Activated CD4-positive, alpha-beta T cell treated with anti-CD3 and anti-CD28 coated beads, Interleukin-10, Interleukin-2, amounts not matched to agents 100 ng/mL and 50 ng/mL, durations not matched to agents 16 hours and 8 hours (primary cell): ENCODE measurements at regions not wholly inside any gene's neighbourhood (a gene's known extent, or its start where the extent isn't known, plus 50 kb on each side); places are given as distances from the start of the nearest gene placed in this dataset.
"Not testable (repeated sequence)": the region's sequence is repeated elsewhere in the genome, so short reads cannot be mapped to it uniquely, and the experiment has no call there.

Experiments
- DNase-seq: peaks from one replicate; pipeline ENCODE4 v3.0.0-alpha.2; 2020

GRCh38 chr2:129189617-129190319, 789.7 kb upstream of the RAB6C start:
- DNase-seq: no peak

- DNase-seq: no peak
Observed at GRCh38 chr2:129190494-129190893, 789.0 kb upstream of the RAB6C start.

- DNase-seq: no peak
Observed at GRCh38 chr2:129191530-129191929, 787.9 kb upstream of the RAB6C start.

- DNase-seq: no peak
Observed at GRCh38 chr2:129192117-129192516, 787.3 kb upstream of the RAB6C start.

GRCh38 chr2:129192841-129193253, 786.6 kb upstream of the RAB6C start:
- no peak for DNase-seq

GRCh38 chr2:129193961-129194360, 785.5 kb upstream of the RAB6C start:
- no peak for DNase-seq

DNA sequence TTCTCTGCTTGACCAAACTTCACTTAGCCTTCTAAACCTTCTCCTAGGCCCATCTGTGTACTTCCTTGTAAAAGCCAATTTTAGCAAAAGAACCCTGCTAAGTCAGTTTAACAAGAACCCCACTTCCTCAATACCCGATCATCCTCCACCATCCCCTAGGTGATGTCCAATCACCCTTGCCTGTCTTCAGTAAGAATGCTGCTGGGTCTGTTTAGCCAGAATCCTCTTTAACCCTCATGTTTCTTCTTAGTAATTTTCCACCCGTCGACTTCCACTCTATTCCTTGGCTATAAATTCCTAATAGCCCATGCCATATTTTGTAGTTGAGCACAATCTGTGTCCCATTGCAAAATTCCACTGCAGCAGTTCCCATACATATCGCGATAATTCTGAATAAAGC, 780.0 kb upstream of the RAB6C start:
- DNase-seq: no peak

DNA sequence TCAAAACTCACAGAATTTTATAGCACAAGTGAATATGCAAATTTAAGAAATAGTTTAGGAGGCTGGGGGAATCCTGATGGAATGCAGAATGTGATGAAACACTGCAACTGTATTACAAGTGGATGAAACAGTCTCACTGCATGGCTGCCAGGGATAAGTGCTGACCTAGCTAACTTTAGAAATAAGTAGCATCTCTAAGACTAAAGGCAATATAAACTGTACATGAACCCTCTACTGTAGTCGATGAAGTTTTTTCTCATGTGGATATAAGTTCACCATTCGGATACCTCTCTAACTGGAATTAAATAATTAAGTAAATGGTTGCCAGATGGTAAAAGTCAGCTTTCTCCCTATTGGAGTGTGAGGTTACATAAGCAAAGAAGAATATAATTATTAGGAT, 777.8 kb upstream of the RAB6C start:
- DNase-seq: no peak

DNA sequence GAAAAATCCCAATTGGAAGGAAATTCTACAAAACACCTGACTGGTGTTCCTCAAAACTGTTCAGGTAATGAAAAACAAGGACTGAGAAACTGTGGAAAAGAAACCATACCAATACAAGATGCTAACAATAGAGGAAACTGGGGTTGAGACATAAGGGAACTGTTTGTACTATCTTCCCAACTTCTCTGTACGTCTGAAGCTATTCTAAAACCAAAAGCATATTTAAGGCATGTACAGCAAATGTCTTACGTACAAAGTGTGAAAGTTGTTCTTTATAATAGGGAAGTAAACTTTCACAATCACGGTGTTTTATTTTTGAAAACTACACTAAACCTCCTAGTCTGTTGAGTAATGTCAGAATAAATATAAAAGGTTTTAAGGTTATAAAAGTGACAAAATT, 776.1 kb upstream of the RAB6C start:
- no peak for DNase-seq

- not testable (repeated sequence) for DNase-seq
Observed at GRCh38 chr2:129204581-129204980, 774.9 kb upstream of the RAB6C start.

DNA sequence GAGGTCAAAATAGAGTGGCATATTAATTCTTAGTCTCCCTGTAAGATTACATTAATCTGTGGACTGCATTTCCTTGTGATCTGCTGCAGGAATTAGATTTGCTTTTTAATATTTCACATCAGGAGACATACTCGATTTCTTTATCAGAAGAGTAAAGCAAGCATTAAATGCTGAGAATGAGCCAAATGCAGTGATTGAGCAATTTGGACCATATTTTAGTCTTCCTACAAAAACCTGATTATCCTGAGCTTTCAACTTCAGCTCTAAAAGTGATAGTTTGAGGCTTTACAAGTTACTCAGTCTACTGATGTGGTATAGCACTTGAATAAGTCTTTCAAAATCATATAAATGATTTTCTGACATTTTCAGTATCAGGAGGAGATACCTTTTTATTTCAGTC, 774.3 kb upstream of the RAB6C start:
- DNase-seq: no peak

GRCh38 chr2:129205766-129206165, 773.7 kb upstream of the RAB6C start:
- no peak for DNase-seq

- no peak for DNase-seq
Observed at GRCh38 chr2:129212299-129212958, 767.0 kb upstream of the RAB6C start.

GRCh38 chr2:129224022-129224421, 755.4 kb upstream of the RAB6C start:
- no peak for DNase-seq

- no peak for DNase-seq
Observed at GRCh38 chr2:129224486-129224885, 755.0 kb upstream of the RAB6C start.

DNA sequence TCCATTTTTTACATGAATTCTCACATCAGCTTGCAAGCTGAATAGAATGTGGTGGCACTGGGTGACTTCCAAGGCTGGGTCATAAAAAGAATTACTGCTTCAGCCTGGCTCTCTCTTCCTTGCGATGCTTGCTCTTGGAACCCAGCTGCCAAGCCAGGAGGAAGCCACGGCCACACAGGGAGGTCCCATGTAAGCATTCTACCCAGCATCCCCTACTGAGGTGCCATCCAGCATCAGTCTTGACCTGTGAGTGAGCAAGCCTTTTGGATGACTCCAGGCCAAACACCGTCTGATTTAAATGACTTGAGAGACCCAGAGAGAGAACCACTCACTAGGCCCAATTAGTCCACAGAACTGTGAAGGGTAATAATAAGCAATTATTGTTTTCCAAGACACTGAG, 750.3 kb upstream of the RAB6C start:
- no peak for DNase-seq

DNA sequence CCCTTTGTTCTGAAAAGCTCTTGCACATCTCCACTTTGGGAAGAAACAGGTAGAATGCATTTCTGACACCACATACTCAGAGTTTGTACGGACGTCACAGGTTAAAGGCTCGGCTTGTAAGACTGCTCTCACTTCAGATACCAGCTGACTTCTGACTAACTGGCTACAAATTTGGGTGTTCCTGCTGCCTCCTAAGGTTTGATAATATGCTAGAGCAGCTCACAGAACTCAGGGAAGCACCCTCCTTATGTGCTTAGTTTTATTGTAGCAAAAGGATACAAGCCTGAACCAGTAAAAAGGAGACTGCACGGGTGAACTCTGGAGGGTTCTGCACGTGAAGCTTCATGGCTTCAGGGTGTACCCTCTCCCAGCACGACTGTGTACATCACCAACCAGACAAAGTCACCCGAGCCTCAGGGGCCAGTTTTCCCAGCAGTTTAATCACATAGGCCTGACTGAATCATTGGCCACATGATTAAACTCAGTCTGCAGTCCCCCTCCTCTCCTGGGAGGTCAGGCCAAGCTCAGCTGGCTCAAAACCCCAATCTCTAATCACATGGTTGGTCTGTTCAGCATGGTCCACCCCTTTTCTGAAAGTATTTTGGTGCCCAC, 749.5 kb upstream of the RAB6C start:
- DNase-seq: no peak

DNA sequence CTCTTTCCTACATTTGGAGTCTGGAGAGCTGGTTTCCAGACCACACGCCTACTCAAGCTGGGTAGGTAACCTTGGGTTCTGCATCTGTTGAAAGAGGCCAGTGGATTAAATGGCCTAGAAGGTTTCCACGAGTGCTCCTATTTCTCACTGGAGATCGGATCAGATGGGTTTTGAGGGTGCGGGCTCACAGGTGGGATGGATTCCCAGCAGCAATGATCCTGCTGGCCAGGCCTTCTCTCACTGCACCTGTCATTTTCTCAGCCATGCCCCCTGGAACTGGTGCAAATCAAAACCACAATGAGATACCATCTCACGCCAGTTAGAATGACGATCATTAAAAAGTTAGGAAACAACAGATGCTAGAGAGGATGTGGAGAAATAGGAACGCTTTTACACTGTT, 747.5 kb upstream of the RAB6C start:
- no peak for DNase-seq

- DNase-seq: no peak
Observed at GRCh38 chr2:129233166-129233565, 746.3 kb upstream of the RAB6C start.

DNA sequence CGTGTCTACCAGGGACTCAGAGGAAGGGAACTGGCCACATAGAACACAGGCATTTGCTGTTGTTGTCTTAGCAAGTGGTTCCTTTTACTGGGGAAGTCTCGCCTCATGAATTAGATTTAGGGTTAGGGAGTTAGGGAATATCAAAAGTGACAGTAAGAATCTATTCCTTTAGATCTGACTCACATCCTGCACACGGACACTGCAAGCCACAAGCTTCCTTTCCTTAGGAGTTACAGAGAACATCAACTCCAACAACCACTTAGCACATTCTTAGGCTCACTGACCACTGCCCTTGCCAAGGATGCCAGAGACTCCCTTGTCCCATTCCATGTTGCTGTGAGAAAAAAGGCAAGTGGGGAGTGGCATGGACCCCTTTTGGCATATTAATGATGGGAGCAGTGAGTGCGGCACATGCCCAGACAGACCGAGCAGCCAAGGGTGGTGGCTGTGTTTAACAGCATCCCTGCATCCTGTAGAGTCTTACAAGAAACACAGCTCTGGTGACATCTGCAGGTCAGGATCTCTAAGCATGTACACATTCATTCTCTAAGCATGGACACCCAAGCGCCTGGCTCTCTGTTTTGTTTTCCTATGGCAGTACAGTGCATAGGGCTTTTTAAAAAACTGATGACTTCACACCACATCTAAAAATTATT, 745.6 kb upstream of the RAB6C start:
- DNase-seq: no peak

- DNase-seq: no peak
Observed at GRCh38 chr2:129236601-129237000, 742.9 kb upstream of the RAB6C start.

GRCh38 chr2:129237966-129238725, 741.3 kb upstream of the RAB6C start:
- DNase-seq: no peak

DNA sequence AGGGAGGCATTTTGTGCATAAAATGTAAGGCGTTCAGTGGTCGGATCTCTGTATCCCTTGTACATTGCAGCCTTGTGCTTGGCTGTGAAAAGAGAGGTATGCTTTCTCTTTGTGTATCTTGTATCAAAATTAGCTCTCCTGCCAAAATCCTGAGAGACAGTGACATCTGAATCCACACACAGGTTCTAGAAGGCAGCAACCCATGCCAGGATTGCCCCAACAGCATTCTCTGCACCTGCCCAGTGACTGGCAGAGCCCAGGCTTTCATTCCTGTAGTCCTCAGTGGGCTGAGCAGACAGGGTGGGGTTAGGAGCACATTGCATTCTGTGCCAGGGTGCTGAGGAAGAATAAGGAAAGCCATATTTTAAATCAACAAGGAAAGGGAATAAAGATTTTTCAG, 740.3 kb upstream of the RAB6C start:
- DNase-seq: no peak
